DND-41 (cell line): ENCODE measurements at regions not wholly inside any gene's neighbourhood (a gene's known extent, or its start where the extent isn't known, plus 50 kb on each side); places are given as distances from the start of the nearest gene placed in this dataset.

Experiments used
- CTCF ChIP-seq: IDR thresholded peaks from 2 replicates; pipeline ENCODE4 v1.5.1; 2012; ENCODE audit warnings: borderline replicate concordance, low read length, moderate library complexity, mild to moderate bottlenecking; ENCODE audit not compliant: poor library complexity, severe bottlenecking; ENCODE audit errors: extremely low read depth
- EZH2 ChIP-seq: IDR thresholded peaks from 3 replicates; pipeline ENCODE4 v1.6.1; 2012; ENCODE audit warnings: borderline replicate concordance, low read depth, mild to moderate bottlenecking, moderate library complexity, low read length, inconsistent platforms; ENCODE audit not compliant: severe bottlenecking

GRCh38 chr10:59464483-59464882 lies 102.1 kb upstream of the FAM13C start:
- TF ChIP-seq EZH2: no peak
- TF ChIP-seq CTCF: no peak
